HepG2 (cell line): ENCODE measurements at regions not wholly inside any gene's neighbourhood (a gene's known extent, or its start where the extent isn't known, plus 50 kb on each side); places are given as distances from the start of the nearest gene placed in this dataset.

Experiments
- AGO2 ChIP-seq: fragments of 200-400 bp; formaldehyde crosslinking; optimal IDR thresholded peaks from 2 replicates; pipeline ENCODE3; 2017; ENCODE audit warnings: mild to moderate bottlenecking, low read depth, low read length, moderate library complexity
- CEBPB ChIP-seq: IDR thresholded peaks from 2 replicates; pipeline ENCODE4 v1.6.1; 2011; ENCODE audit warnings: low read depth, low read length, improper control_type of control experiment, borderline replicate concordance
- JUND ChIP-seq: sonication (generic); formaldehyde crosslinking; IDR thresholded peaks from 2 replicates; pipeline ENCODE4 v1.8.0; 2022; ENCODE audit warnings: mild to moderate bottlenecking, missing genetic modification reagents
- POLR2AphosphoS2 ChIP-seq: IDR thresholded peaks from 2 replicates; pipeline ENCODE4 v1.6.1; 2011; ENCODE audit warnings: low read depth, low read length, improper control_type of control experiment
- SALL2 ChIP-seq: sonication (generic); formaldehyde crosslinking; IDR thresholded peaks from 2 replicates; pipeline ENCODE4 v1.8.1; 2023; ENCODE audit warnings: mild to moderate bottlenecking, missing genetic modification reagents, inconsistent platforms
- SPEN ChIP-seq: sonication (generic); formaldehyde crosslinking; IDR thresholded peaks from 2 replicates; pipeline ENCODE4 v1.5.1; 2020; ENCODE audit warnings: low read depth, mild to moderate bottlenecking, missing genetic modification reagents
- ZNF263 ChIP-seq: sonication (generic); formaldehyde crosslinking; IDR thresholded peaks from 2 replicates; pipeline ENCODE4 v1.4.0; 2020; ENCODE audit warnings: missing genetic modification reagents
- ZSCAN30 ChIP-seq: sonication (generic); formaldehyde crosslinking; IDR thresholded peaks from 2 replicates; pipeline ENCODE4 v1.5.0; 2020; ENCODE audit warnings: mild to moderate bottlenecking, missing genetic modification reagents
- TF ChIP-seq, protein P1 (sequence below): sonication (generic); formaldehyde crosslinking; IDR thresholded peaks from 2 replicates; pipeline ENCODE4 v1.8.0; 2022; ENCODE audit warnings: missing genetic modification reagents, mild to moderate bottlenecking, borderline replicate concordance

DNA sequence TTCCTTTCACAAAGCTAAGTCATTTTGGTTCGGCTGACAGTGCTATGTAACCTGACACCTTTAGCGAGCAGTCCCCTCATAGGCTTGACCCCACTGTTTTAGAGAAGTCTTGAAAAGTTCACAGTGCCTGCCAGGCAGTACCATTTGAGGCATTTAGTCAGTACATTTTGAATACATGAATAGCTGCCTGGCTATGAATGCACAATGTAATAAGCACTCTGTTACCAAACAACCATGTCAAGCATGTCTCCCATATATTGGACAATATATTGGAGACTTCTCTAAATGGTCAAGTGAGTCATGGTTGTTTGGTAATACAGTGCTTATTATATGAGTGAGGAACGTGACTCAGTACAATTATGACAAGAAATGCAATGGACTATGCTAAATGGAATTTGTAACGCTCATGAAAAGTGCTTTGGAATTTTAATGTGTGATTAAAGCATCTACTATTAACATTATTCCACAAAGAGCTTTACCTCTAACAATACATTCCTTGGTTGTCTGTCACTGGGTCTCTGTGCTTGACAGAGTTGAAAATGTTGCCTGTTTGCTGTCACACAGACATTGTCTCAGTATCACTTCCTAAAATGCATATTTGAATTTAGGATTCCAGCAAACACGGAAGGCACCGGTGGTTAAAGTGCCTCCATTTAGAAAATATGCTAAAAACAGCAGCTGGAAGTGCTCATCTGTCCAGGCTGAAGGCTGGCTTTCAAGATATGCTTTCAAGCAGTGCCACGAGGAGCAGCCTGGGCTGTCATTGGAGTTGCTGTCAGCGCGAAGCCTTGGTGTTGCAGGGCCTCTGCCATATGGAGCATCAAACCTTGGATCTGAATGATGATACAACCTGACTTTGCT lies 458.6 kb downstream of the FBXO15 start:
- no peak for TF ChIP-seq ZNF263 (CRISPR knock-in tag)
- TF ChIP-seq JUND: no peak
- TF ChIP-seq POLR2AphosphoS2: no peak
- TF ChIP-seq, protein P1, sequence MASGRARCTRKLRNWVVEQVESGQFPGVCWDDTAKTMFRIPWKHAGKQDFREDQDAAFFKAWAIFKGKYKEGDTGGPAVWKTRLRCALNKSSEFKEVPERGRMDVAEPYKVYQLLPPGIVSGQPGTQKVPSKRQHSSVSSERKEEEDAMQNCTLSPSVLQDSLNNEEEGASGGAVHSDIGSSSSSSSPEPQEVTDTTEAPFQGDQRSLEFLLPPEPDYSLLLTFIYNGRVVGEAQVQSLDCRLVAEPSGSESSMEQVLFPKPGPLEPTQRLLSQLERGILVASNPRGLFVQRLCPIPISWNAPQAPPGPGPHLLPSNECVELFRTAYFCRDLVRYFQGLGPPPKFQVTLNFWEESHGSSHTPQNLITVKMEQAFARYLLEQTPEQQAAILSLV (CRISPR knock-in tag): no peak
- no peak for TF ChIP-seq ZSCAN30 (CRISPR knock-in tag)
- no peak for TF ChIP-seq SPEN (CRISPR knock-in tag)
- TF ChIP-seq AGO2: no peak
- TF ChIP-seq CEBPB: no peak
- no peak for TF ChIP-seq SALL2 (CRISPR knock-in tag)
